Erythroblast (primary cell): ENCODE measurements at regions not wholly inside any gene's neighbourhood (a gene's known extent, or its start where the extent isn't known, plus 50 kb on each side); places are given as distances from the start of the nearest gene placed in this dataset.

Source experiments
- GATA1 ChIP-seq: IDR thresholded peaks from 2 replicates; pipeline ENCODE4 v1.6.1; 2011; ENCODE audit warnings: low read depth, mild to moderate bottlenecking, control low read depth, low read length, moderate library complexity
- POLR2A ChIP-seq: IDR thresholded peaks from 2 replicates; pipeline ENCODE4 v1.6.1; 2011; ENCODE audit warnings: mild to moderate bottlenecking, low read length

DNA sequence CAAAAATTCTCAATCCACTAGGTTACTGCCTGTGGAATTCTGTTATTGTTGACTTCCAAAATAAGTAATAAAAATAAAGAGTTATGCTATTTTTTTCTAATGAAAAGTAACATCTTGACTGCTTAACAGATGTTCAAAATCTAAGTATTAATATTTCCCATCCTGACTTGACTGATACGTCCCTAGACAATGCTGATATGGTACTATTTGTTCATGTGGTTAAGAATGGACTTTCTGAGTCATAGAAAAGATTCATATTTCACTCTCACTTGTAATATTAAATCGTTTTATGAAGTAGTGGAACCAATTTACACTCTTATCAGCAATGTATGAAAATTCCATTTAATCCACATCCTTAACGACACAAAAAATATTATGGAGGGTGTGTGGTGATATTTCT lies 104.8 kb upstream of the PLSCR5 start:
- no peak for TF ChIP-seq POLR2A
- no peak for TF ChIP-seq GATA1
